Right lobe of liver (tissue), 6 donors: ENCODE measurements at regions not wholly inside any gene's neighbourhood (a gene's known extent, or its start where the extent isn't known, plus 50 kb on each side); places are given as distances from the start of the nearest gene placed in this dataset.

Experiments used
- ATAC-seq, 4 donors: fragments of 200-7000 bp; cut with Tn5 transposase; one replicate each; pipeline ENCODE4 v1.9.1; 2020; ENCODE audit warnings: mild to moderate bottlenecking in 4 of 4, moderate library complexity in 4 of 4
- DNase-seq, 3 donors: peaks; one replicate each; pipeline ENCODE4 v3.0.0-alpha.2; 2020
- H3K27ac ChIP-seq, 3 donors: fragments of 200-600 bp; one replicate each; pipeline ENCODE4 v1.8.0; 2022
- H3K27me3 ChIP-seq, 2 donors: fragments of 200-600 bp; one replicate each; pipeline ENCODE4 v1.8.0; 2022
- H3K36me3 ChIP-seq, 4 donors: fragments of 200-600 bp; sonication (generic) in 1 of 4; one replicate each; pipeline versions ENCODE4 v1.5.1 to v1.8.0; 2017 to 2022; ENCODE audit warnings: control low read depth in 1 of 4
- H3K4me1 ChIP-seq, 4 donors: fragments of 200-600 bp; sonication (generic) in 1 of 4; one replicate each; pipeline versions ENCODE4 v1.5.1 to v1.8.0; 2017 to 2022; ENCODE audit warnings: control low read depth in 1 of 4
- H3K4me3 ChIP-seq, 3 donors: fragments of 200-600 bp; one replicate each; pipeline ENCODE4 v1.8.0; 2022
- H3K9me3 ChIP-seq, 4 donors: fragments of 200-600 bp; sonication (generic) in 1 of 4; one replicate each; pipeline versions ENCODE4 v1.5.1 to v1.8.0; 2017 to 2022; ENCODE audit warnings: control low read depth in 1 of 4
- CTCF ChIP-seq, 4 donors: fragments of 200-600 bp in 3 of 4; fragments of 450-650 bp in 1 of 4; IDR thresholded peaks; one replicate each; pipeline versions ENCODE4 v1.5.1 to v1.8.0; 2016 to 2022; ENCODE audit warnings: antibody characterized with exemption in 4 of 4, mild to moderate bottlenecking in 2 of 4
- POLR2A ChIP-seq: fragments of 450-650 bp; IDR thresholded peaks from one replicate; pipeline ENCODE4 v1.6.1; 2017; ENCODE audit warnings: antibody characterized with exemption, mild to moderate bottlenecking
- WGBS: methylation state at CpG from one replicate; pipeline ENCODE4 v1.1.6; 2018; ENCODE audit warnings: low coverage, low lambda C conversion rate; ENCODE audit not compliant: insufficient coverage; ENCODE audit errors: missing lambda C conversion rate; 5-methylcytosine and 5-hydroxymethylcytosine counted together
- intact Hi-C, 2 donors: fragments of 100-400 bp; cut with DNase I; formaldehyde crosslinking; loops; one replicate each; pipeline versions ENCODE4 v1.11.2 to v1.14.1; 2022
- donor health status: DM: no; HTN: yes; CAD: no.
- donor health status: DM: no; HTN: no; CAD: no.
- donor health status: DM: no; HTN: no; CAD: no.
- donor health status: DM: no; HTN: yes; CAD: no.
- donor health status: DM: no; HTN: yes; CAD: no.

GRCh38 chr22:48869161-48869560, 958.5 kb downstream of the BRD1 start:
- H3K27me3 ChIP-seq, result no peaks in the 10 kb centered on the region
- H3K4me1 ChIP-seq, result no peaks in the 10 kb centered on the region
- no peaks in the 10 kb centered on the region for H3K36me3 ChIP-seq
- H3K27ac ChIP-seq, result no peak overlapping the region
- intact Hi-C loops, result no loop called here
- ATAC-seq, result no peak
- H3K9me3 ChIP-seq, result no peaks in the 10 kb centered on the region
- no peak overlapping the region for H3K4me3 ChIP-seq
- TF ChIP-seq POLR2A (no peak), CTCF (IDR thresholded peaks at IDR 0.05) (no peak)
- WGBS, result 80% methylated on average over 5 of the region's 12 CpGs
- DNase-seq, result peak in 1 of 3 donors; percentile 17

GRCh38 chr22:48868554-48868953, 959.1 kb downstream of the BRD1 start:
- Histone ChIP-seq H3K4me3 (no peak overlapping the region), H3K36me3 (no peaks in the 10 kb centered on the region), H3K27me3 (no peaks in the 10 kb centered on the region), H3K9me3 (no peaks in the 10 kb centered on the region), H3K4me1 (no peaks in the 10 kb centered on the region), H3K27ac (no peak overlapping the region)
- intact Hi-C loops, result no loop called here
- TF ChIP-seq POLR2A (no peak), CTCF (IDR thresholded peaks at IDR 0.05) (no peak)
- peak in 1 of 3 donors; percentile 27 for DNase-seq
- WGBS, result 34% methylated on average over 5 of the region's 6 CpGs
- ATAC-seq, result no peak

- ATAC-seq (no peak), DNase-seq (peak in 1 of 3 donors; percentile 24)
- 25% methylated on average over 8 of the region's 10 CpGs for WGBS
- intact Hi-C loops, result no loop called here
- no peak overlapping the region for H3K27ac ChIP-seq
- no peaks in the 10 kb centered on the region for H3K36me3 ChIP-seq
- TF ChIP-seq POLR2A, result no peak
- TF ChIP-seq CTCF (IDR thresholded peaks at IDR 0.05), result no peak
- H3K4me1 ChIP-seq, result no peaks in the 10 kb centered on the region
- no peaks in the 10 kb centered on the region for H3K9me3 ChIP-seq
- H3K27me3 ChIP-seq, result no peaks in the 10 kb centered on the region
- H3K4me3 ChIP-seq, result no peak overlapping the region
Observed at GRCh38 chr22:48867891-48868290, 959.8 kb downstream of the BRD1 start.

- intact Hi-C loops, result no loop called here
- H3K4me1 ChIP-seq, result no peaks in the 10 kb centered on the region
- TF ChIP-seq CTCF (IDR thresholded peaks at IDR 0.05) (no peak), POLR2A (no peak)
- WGBS, result 42% methylated on average over 5 of the region's 22 CpGs
- DNase-seq, result peak in 1 of 3 donors; percentile 30
- no peaks in the 10 kb centered on the region for H3K27me3 ChIP-seq
- no peak overlapping the region for H3K4me3 ChIP-seq
- no peak for ATAC-seq
- no peaks in the 10 kb centered on the region for H3K36me3 ChIP-seq
- H3K27ac ChIP-seq, result no peak overlapping the region
- H3K9me3 ChIP-seq, result no peaks in the 10 kb centered on the region
Observed at GRCh38 chr22:48866906-48867681, 960.6 kb downstream of the BRD1 start.
